ENCODE measurements at regions not wholly inside any gene's neighbourhood (a gene's known extent, or its start where the extent isn't known, plus 50 kb on each side); places are given as distances from the start of the nearest gene placed in this dataset.

GRCh38 chr3:63032881-63033280, 157.7 kb upstream of the CADPS start:
- TF ChIP-seq POLR2A (IDR thresholded peaks at IDR 0.05; ENCODE audit: low read length) (no peak), GATA1 (IDR thresholded peaks at IDR 0.05; ENCODE audit: low read depth, low read length) (no peak)

All from erythroblast (primary cell).